Ectodermal cell (in vitro differentiated cells): ENCODE measurements at regions not wholly inside any gene's neighbourhood (a gene's known extent, or its start where the extent isn't known, plus 50 kb on each side); places are given as distances from the start of the nearest gene placed in this dataset.
"Not testable (repeated sequence)": the region's sequence is repeated elsewhere in the genome, so short reads cannot be mapped to it uniquely, and the experiment has no call there.

ENCODE experiments used
- H3K27ac ChIP-seq: 2 replicates; pipeline ENCODE4 v1.7.0; 2013; ENCODE audit warnings: mild to moderate bottlenecking, low read depth, low read length; ENCODE audit not compliant: insufficient read depth, poor library complexity, severe bottlenecking
- H3K27me3 ChIP-seq: 2 replicates; pipeline ENCODE4 v1.7.0; 2013; ENCODE audit warnings: mild to moderate bottlenecking, low read length; ENCODE audit not compliant: insufficient read depth, control insufficient read depth, poor library complexity, severe bottlenecking
- H3K36me3 ChIP-seq: one replicate; pipeline ENCODE4 v1.7.0; 2013; ENCODE audit warnings: low read length; ENCODE audit not compliant: control insufficient read depth, insufficient read depth
- H3K4me1 ChIP-seq: one replicate; pipeline ENCODE4 v1.7.0; 2013; ENCODE audit warnings: low read length; ENCODE audit not compliant: control insufficient read depth, insufficient read depth
- H3K4me3 ChIP-seq: 2 replicates; pipeline ENCODE4 v1.7.0; 2013; ENCODE audit warnings: low read depth, low read length, control low read depth; ENCODE audit not compliant: insufficient read depth
- H3K9me3 ChIP-seq: 2 replicates; pipeline ENCODE4 v1.7.0; 2013; ENCODE audit warnings: mild to moderate bottlenecking, low read length, moderate library complexity; ENCODE audit not compliant: control insufficient read depth
- WGBS, 2 experiments: methylation state at CpG; one replicate each; pipeline ENCODE4 v1.1.7; 2013; ENCODE audit warnings: missing lambda C conversion rate in 2 of 2; 5-methylcytosine and 5-hydroxymethylcytosine counted together

DNA sequence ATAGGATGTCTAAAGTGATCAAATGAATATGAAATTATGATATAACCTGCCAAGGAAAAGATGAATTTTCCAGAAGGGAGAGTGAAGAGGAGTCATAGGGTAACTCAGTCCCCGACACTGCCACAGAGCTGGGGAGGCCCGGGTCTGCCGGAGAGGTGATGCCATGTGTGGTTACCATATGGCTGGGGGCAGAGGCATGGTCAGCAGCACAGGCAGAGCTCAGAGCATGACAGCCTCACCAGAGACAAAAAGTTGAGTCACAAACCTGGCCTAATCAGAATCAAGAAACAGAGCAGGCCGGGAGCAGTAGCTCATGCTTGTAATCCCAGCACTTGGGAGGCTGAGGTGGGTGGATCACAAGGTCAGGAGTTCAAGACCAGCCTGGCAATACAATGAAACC, 322.4 kb downstream of the GOLGA6L6 start:
- not testable (repeated sequence) for H3K4me1 ChIP-seq, H3K27ac ChIP-seq, H3K36me3 ChIP-seq, H3K4me3 ChIP-seq, H3K27me3 ChIP-seq
- WGBS, 2 experiments = 83 to 85% methylated on average over 4 of the region's 4 CpGs
- peaks cover 24% of the 10 kb centered on the region for H3K9me3 ChIP-seq

DNA sequence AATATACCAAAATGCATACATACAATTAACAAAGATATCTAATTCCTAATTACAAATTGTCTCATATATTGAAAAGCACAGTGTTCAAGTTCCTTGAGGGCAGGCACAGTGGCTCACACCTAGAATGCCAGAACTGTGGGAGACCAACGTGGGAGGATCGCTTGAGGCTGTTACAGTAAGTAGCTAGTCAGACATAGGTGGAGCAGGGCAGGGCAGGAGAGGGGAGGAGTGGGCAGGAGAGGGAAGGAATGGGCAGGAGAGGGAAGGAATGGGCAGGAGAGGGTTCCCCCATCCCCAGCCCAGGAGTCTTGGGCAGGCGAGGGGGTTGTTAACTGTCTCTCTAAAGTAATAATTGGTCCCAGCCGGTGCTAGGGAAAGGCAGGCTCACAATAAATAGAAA, 325.9 kb downstream of the GOLGA6L6 start:
- peaks cover 32% of the 10 kb centered on the region for H3K9me3 ChIP-seq
- not testable (repeated sequence) for H3K27me3 ChIP-seq, H3K36me3 ChIP-seq, H3K4me3 ChIP-seq, H3K27ac ChIP-seq, H3K4me1 ChIP-seq
- 71 to 72% methylated on average over 4 of the region's 4 CpGs for WGBS, 2 experiments

DNA sequence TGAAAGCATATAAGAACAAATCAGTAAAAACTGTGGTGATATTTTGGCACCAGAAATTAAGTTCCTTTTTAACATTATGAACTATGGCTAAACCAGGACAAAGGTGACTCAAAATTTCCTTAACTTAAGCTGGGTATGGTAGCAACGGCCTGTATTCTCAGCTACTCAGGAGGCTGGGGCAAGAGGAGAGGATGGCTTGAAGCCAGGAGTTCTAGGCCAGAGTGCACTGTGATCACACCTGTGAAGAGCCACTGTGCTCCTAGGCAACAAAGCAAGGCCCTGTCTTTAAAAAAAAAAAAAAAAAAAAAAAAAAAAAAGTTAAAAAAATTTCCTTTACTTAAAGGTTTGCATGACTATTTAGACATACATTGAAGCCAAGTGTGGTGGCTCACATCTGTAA, 327.5 kb downstream of the GOLGA6L6 start:
- H3K4me3 ChIP-seq, H3K36me3 ChIP-seq, H3K27ac ChIP-seq, H3K27me3 ChIP-seq, H3K4me1 ChIP-seq: not testable (repeated sequence)
- 80 to 82% methylated on average over 1 of the region's 1 CpG for WGBS, 2 experiments
- H3K9me3 ChIP-seq = peaks cover 37% of the 10 kb centered on the region

DNA sequence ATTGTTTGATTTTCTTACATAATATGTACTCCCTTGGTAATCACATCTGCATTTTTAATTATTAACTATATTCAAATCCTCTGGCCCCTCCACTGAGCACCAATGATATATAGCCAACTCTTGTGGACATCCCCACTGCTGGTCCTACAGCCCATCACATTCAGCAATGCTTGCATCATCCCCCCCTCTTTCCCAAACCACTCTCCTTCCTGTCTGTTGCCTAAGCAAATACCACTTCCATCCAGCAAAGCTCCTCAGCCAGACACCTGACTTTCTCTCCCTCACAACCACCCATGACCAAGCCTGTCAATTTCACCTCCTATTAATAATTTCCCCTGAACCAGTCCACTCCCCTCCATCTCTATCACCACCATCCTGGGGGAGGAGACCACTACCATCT, 330.1 kb downstream of the GOLGA6L6 start:
- not testable (repeated sequence) for H3K4me3 ChIP-seq, H3K27ac ChIP-seq, H3K27me3 ChIP-seq, H3K36me3 ChIP-seq, H3K4me1 ChIP-seq
- peaks cover 31% of the 10 kb centered on the region for H3K9me3 ChIP-seq

DNA sequence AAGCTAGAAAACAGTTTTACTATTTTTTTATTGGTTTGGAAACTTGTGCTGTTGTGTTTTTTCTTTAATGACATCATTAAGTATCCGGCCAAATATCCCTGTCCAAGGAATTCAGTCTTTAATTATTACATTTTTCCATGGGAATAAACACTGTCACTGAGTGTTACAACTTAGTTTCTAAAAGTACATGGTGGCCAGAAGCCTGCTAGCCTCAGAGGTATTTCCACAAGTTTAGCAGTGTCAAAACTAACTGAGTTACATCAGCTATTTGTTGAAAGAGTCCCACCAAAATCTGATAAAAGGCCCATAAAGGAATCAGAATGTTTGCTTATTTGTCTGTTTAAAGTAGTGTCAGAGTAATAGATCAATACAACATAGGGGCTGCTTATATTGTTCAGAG, 331.6 kb downstream of the GOLGA6L6 start:
- H3K4me3 ChIP-seq, H3K27ac ChIP-seq, H3K36me3 ChIP-seq, H3K4me1 ChIP-seq, H3K27me3 ChIP-seq: not testable (repeated sequence)
- WGBS, 2 experiments = 72 to 100% methylated on average over 1 of the region's 1 CpG
- peaks cover 29% of the 10 kb centered on the region for H3K9me3 ChIP-seq

DNA sequence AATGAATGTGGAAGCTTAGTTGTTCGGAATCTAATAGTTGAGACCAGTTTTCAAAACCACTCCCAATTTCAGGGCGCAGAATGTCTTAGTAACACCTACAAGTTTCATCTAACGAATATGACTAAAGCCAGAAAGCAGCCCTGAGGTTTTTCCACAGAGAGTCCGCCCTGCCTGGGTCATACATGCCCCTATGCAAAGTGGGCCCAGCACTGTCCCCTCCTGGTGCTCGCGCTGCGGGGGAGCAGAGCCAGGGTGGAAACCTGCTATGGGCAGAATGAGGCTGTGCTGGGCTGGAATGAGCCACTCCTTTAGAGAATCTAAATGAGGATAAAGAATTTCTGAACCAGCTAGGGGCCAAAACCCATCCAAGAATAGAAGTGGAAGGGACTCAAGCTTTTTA, 334.0 kb downstream of the GOLGA6L6 start:
- peaks cover 27% of the 10 kb centered on the region for H3K9me3 ChIP-seq
- not testable (repeated sequence) for H3K27ac ChIP-seq, H3K36me3 ChIP-seq, H3K4me1 ChIP-seq, H3K27me3 ChIP-seq, H3K4me3 ChIP-seq
- 79 to 82% methylated on average over 7 of the region's 7 CpGs for WGBS, 2 experiments

DNA sequence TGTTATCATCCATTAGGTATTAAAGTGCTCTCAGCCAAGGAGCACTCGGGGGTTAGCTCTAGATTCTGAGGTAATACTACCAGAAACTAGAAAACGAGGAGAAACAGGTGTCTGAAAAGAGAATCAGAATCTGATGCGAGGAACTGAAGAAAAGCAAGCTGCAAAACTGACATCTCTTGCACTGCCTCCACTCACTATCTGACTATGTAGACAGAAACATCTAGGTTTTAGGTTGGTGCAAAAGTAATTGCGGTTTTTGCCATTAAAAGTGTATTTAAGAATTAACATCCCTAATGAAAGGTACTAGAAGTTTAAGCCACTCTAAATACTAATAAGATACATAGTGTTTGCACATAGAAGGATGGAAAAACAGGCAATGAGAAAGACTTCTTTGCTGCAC, 334.4 kb downstream of the GOLGA6L6 start:
- not testable (repeated sequence) for H3K27me3 ChIP-seq, H3K4me1 ChIP-seq, H3K27ac ChIP-seq, H3K4me3 ChIP-seq, H3K36me3 ChIP-seq
- 75 to 87% methylated on average over 3 of the region's 4 CpGs for whole genome bisulfite sequencing, 2 experiments
- peaks cover 26% of the 10 kb centered on the region for H3K9me3 ChIP-seq

DNA sequence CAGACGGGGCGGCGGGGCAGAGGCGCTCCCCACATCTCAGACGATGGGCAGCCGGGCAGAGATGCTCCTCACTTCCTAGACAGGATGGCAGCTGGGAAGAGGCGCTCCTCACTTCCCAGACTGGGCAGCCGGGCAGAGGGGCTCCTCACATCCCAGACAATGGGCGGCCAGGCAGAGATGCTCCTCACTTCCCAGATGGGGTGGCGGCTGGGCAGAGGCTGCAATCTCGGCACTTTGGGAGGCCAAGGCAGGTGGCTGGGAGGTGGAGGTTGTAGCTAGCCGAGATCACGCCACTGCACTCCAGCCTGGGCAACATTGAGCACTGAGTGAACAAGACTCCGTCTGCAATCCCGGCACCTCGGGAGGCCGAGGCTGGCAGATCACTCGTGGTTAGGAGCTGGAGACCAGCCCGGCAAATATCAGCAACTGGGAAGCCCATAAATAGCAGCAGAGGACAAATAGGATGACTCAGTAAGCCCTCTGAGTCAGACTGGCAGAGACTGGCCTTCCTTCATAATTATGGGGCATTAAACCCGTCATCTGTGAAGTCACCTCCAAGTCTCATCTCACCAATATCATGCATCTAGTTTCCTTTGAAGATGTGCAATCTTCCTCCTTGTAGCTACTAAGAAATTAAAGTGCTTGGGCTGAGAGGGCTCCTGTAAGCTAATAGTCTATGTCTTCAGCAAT, 337.3 kb downstream of the GOLGA6L6 start:
- H3K4me3 ChIP-seq, H3K36me3 ChIP-seq, H3K4me1 ChIP-seq, H3K27me3 ChIP-seq, H3K27ac ChIP-seq: not testable (repeated sequence)
- WGBS, 2 experiments = 86 to 88% methylated on average over 17 to 19 of the region's 20 CpGs
- peaks cover 12% of the 10 kb centered on the region for H3K9me3 ChIP-seq

DNA sequence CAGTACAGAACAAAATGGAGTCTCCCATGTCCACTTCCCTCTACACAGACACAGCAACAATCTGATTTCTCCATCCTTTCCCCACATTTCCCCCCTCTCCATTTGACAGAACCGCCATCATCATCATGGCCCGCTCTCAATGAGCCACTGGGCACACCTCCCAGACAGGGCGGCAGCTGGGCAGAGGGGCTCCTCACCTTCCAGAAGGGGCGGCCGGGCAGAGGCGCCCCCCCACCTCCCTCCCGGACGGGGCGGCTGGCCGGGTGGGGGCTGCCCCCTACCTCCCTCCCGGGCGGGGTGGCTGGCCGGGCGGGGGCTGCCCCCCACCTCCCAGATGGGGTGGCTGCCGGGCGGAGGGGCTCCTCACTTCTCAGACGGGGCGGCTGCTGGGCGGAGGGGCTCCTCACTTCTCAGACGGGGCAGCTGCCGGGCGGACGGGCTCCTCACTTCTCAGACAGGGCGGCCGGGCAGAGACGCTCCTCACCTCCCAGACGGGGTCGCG, 337.9 kb downstream of the GOLGA6L6 start:
- H3K9me3 ChIP-seq = peaks cover 12% of the 10 kb centered on the region
- not testable (repeated sequence) for H3K36me3 ChIP-seq, H3K27ac ChIP-seq, H3K27me3 ChIP-seq, H3K4me3 ChIP-seq, H3K4me1 ChIP-seq
- WGBS, 2 experiments = 91 to 93% methylated on average over 29 of the region's 29 CpGs

DNA sequence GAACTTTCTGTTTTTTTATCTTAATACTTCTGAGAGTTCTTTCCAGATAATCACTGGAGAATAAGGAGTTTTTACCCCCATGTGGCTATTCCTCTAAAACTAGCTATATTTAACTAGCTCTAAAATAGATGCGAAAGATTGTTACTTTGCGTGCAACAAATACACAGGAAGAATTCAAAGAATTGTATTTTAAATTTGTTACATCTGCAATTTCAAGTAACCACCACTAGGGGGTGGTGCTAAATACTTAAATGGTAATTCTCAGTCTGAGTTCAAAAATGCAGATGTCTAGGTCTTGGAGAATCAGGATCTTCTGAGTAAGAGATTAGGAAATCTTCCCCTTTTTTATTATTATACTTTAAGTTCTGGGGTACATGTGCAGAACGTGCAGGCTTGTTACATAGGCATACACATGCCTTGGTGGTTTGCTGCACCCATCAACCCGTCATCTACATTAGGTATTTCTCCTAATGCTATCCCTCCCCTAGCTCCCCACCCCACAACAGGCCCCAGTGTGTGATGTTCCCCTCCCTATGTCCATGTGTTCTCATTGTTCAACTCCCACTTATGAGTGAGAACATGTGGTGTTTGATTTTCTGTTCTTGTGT, 346.9 kb downstream of the GOLGA6L6 start:
- H3K4me1 ChIP-seq, H3K27me3 ChIP-seq, H3K4me3 ChIP-seq, H3K36me3 ChIP-seq, H3K27ac ChIP-seq: not testable (repeated sequence)
- H3K9me3 ChIP-seq = peaks cover 14% of the 10 kb centered on the region
- WGBS, 2 experiments = 88 to 89% methylated on average over 3 of the region's 4 CpGs
